ENCODE measurements at regions not wholly inside any gene's neighbourhood (a gene's known extent, or its start where the extent isn't known, plus 50 kb on each side); places are given as distances from the start of the nearest gene placed in this dataset.

GRCh38 chr3:78140274-78140673 is 1100.4 kb downstream of the ROBO2 start:
- no peak for DNase-seq
- TF ChIP-seq CTCF (IDR thresholded peaks at IDR 0.05) (no peak), POLR2A (IDR thresholded peaks at IDR 0.05) (no peak)
- intact Hi-C loops (cut with DNase I), result no loop called here
- Histone ChIP-seq H3K36me3 (replicated peaks in 1 of 2) (no peaks in the 10 kb centered on the region), H3K27ac (no peak overlapping the region), H3K4me3 (no peak overlapping the region), H3K4me1 (replicated peaks in 1 of 2) (no peaks in the 10 kb centered on the region), H3K27me3 (no peaks in the 10 kb centered on the region), H3K9me3 (replicated peaks in 1 of 3) (no peaks in the 10 kb centered on the region)
- 86 to 98% (median 97%) methylated on average over 3 of the region's 3 CpGs for WGBS, 4 donors

GRCh38 chr3:78140866-78141265 is 1101.0 kb downstream of the ROBO2 start:
- intact Hi-C loops (cut with DNase I), result no loop called here

GRCh38 chr3:78141269-78141668 is 1101.4 kb downstream of the ROBO2 start:
- intact Hi-C loops (cut with DNase I), result no loop called here
- TF ChIP-seq CTCF (IDR thresholded peaks at IDR 0.05) (no peak), POLR2A (IDR thresholded peaks at IDR 0.05) (no peak)
- 93 to 95% (median 94%) methylated on average over 3 of the region's 3 CpGs for WGBS, 4 donors
- Histone ChIP-seq H3K36me3 (replicated peaks in 1 of 2) (no peaks in the 10 kb centered on the region), H3K4me1 (replicated peaks in 1 of 2) (no peaks in the 10 kb centered on the region), H3K27ac (no peak overlapping the region), H3K27me3 (no peaks in the 10 kb centered on the region), H3K9me3 (replicated peaks in 1 of 3) (no peaks in the 10 kb centered on the region), H3K4me3 (no peak overlapping the region)
- DNase-seq, result no peak

More at GRCh38 chr3:78140866-78141265, 1101.0 kb downstream of the ROBO2 start:
- Histone ChIP-seq H3K4me3 (no peak overlapping the region), H3K4me1 (replicated peaks in 1 of 2) (no peaks in the 10 kb centered on the region), H3K36me3 (replicated peaks in 1 of 2) (no peaks in the 10 kb centered on the region), H3K9me3 (replicated peaks in 1 of 3) (no peaks in the 10 kb centered on the region), H3K27ac (no peak overlapping the region), H3K27me3 (no peaks in the 10 kb centered on the region)
- no peak for TF ChIP-seq CTCF (IDR thresholded peaks at IDR 0.05)
- TF ChIP-seq POLR2A (IDR thresholded peaks at IDR 0.05), result no peak
- DNase-seq, result no peak
- 71 to 80% (median 76%) methylated on average over 1 of the region's 1 CpG for WGBS, 4 donors

GRCh38 chr3:78143000-78143399 is 1103.1 kb downstream of the ROBO2 start:
- Histone ChIP-seq H3K4me3 (no peak overlapping the region), H3K36me3 (replicated peaks in 1 of 2) (no peaks in the 10 kb centered on the region), H3K4me1 (replicated peaks in 1 of 2) (no peaks in the 10 kb centered on the region), H3K27me3 (no peaks in the 10 kb centered on the region), H3K9me3 (replicated peaks in 1 of 3) (no peaks in the 10 kb centered on the region), H3K27ac (no peak overlapping the region)
- TF ChIP-seq CTCF (IDR thresholded peaks at IDR 0.05) (no peak), POLR2A (IDR thresholded peaks at IDR 0.05) (no peak)
- no peak for DNase-seq
- intact Hi-C loops (cut with DNase I), result no loop called here
- WGBS, 4 donors, result 87 to 94% (median 90%) methylated on average over 1 of the region's 1 CpG

Measured in adrenal gland (tissue), 9 donors.